K562 (cell line): ENCODE measurements at regions not wholly inside any gene's neighbourhood (a gene's known extent, or its start where the extent isn't known, plus 50 kb on each side); places are given as distances from the start of the nearest gene placed in this dataset.

Source experiments
- ATAC-seq: fragments of 200-7000 bp; cut with Tn5 transposase; 3 replicates; pipeline ENCODE4 v1.9.1; 2020; ENCODE audit warnings: moderate library complexity
- BruUV-seq: library from RNA; stranded (reverse); fragments of 400-500 nt; replicated peaks from 2 replicates; lab custom pipeline; 2021; lab: Mats Ljungman, UMichigan
- CTCF ChIA-PET: fragments of 300-600 bp; formaldehyde crosslinking; extraction: SDS; loops from one replicate; lab custom pipeline; 2021; ENCODE audit warnings: low intra/inter-chr PET ratio; lab: Yijun Ruan, JAX
- POLR2A ChIA-PET: fragments of 300-600, 350-650 bp; sonication (Branson Sonifier 250); formaldehyde crosslinking; extraction: SDS; loops from one replicate; lab custom pipeline; 2021; ENCODE audit warnings: antibody characterized with exemption, inconsistent platforms; lab: Yijun Ruan, JAX
- DNase-seq, 4 experiments: peaks; one replicate each; pipeline versions ENCODE4 v3.0.0 to v3.0.0-alpha.2; 2011 to 2018; ENCODE audit warnings: low spot score in 3 of 4, mixed read lengths in 3 of 4; ENCODE audit errors: extremely low read depth in 1 of 4
- FAIRE-seq: peaks from 2 replicates; lab custom pipeline; 2011; peaks lifted over from hg19 to GRCh38; lab: Jason Lieb, UNC
- H2AFZ ChIP-seq: 2 replicates; pipeline ENCODE4 v1.6.0; 2011; ENCODE audit warnings: low read depth, low read length, control low read depth, inconsistent platforms
- H3K27ac ChIP-seq: fragments of 200-600 bp; 3 replicates; pipeline ENCODE4 v1.8.0; 2011; ENCODE audit warnings: low read depth, mild to moderate bottlenecking, control low read depth, inconsistent platforms, low read length, moderate library complexity, mixed read lengths; ENCODE audit errors: extremely low read depth
- H3K27me3 ChIP-seq, 2 experiments: fragments of 300-600 bp in 1 of 2; 2 replicates in 1 of 2; 3 replicates in 1 of 2; pipeline versions ENCODE4 v1.6.0 to v1.8.0; 2011; ENCODE audit warnings: inconsistent platforms in 2 of 2, low read length in 2 of 2, mild to moderate bottlenecking in 1 of 2, mixed read lengths in 1 of 2, moderate library complexity in 1 of 2; ENCODE audit not compliant: control insufficient read depth in 2 of 2, insufficient read depth in 2 of 2
- H3K36me3 ChIP-seq: fragments of 300-600 bp; 3 replicates; pipeline ENCODE4 v1.8.0; 2011; ENCODE audit warnings: mild to moderate bottlenecking, low read length, inconsistent platforms; ENCODE audit not compliant: control insufficient read depth, insufficient read depth
- H3K4me1 ChIP-seq, 2 experiments: fragments of 200-600 bp in 1 of 2; replicated peaks in 1 of 2; 2 replicates in 1 of 2; 3 replicates in 1 of 2; pipeline versions ENCODE4 v1.5.1 to v1.8.0; 2011; ENCODE audit warnings: inconsistent platforms in 2 of 2, low read length in 2 of 2, mild to moderate bottlenecking in 1 of 2, mixed read lengths in 1 of 2, moderate library complexity in 1 of 2; ENCODE audit not compliant: control insufficient read depth in 2 of 2, insufficient read depth in 2 of 2
- H3K4me2 ChIP-seq: 2 replicates; pipeline ENCODE4 v1.6.1; 2011; ENCODE audit warnings: low read length, control low read depth, inconsistent platforms, mixed read lengths; ENCODE audit not compliant: insufficient read depth
- H3K4me3 ChIP-seq: fragments of 200-600 bp; sonication (generic), shearing (Covaris generic); 2 replicates; pipeline ENCODE4 v1.5.1; 2016; ENCODE audit warnings: control low read depth, inconsistent platforms
- H3K79me2 ChIP-seq: fragments of 200-600 bp; 3 replicates; pipeline ENCODE4 v1.8.0; 2011; ENCODE audit warnings: low read length, inconsistent platforms; ENCODE audit not compliant: control insufficient read depth, insufficient read depth
- H3K9ac ChIP-seq, 2 experiments: 2 replicates each; pipeline versions ENCODE4 v1.6.0 to v1.6.1; 2011; ENCODE audit warnings: low read depth in 2 of 2, low read length in 2 of 2, control low read depth in 1 of 2, inconsistent platforms in 1 of 2, mild to moderate bottlenecking in 1 of 2, mixed read lengths in 1 of 2; ENCODE audit not compliant: insufficient read depth in 1 of 2
- H3K9me1 ChIP-seq: one replicate; pipeline ENCODE4 v1.6.0; 2011; ENCODE audit warnings: inconsistent platforms, mild to moderate bottlenecking, low read length, moderate library complexity; ENCODE audit not compliant: control insufficient read depth, insufficient read depth
- H3K9me3 ChIP-seq: replicated peaks from 2 replicates; pipeline ENCODE4 v1.5.1; 2011; ENCODE audit warnings: low read depth, low read length, inconsistent platforms; ENCODE audit not compliant: control insufficient read depth, insufficient read depth
- H4K20me1 ChIP-seq: replicated peaks from 2 replicates; pipeline ENCODE4 v1.6.1; 2011; ENCODE audit warnings: low read length, inconsistent platforms, mixed read lengths; ENCODE audit not compliant: control insufficient read depth, insufficient read depth
- CREB1 ChIP-seq, 2 experiments: sonication (generic) in 1 of 2; formaldehyde crosslinking in 1 of 2; IDR thresholded peaks; 2 replicates each; pipeline versions ENCODE4 v1.6.1 to v1.8.0; 2012 to 2022; ENCODE audit warnings: inconsistent platforms in 1 of 2, mild to moderate bottlenecking in 1 of 2, missing genetic modification reagents in 1 of 2, moderate library complexity in 1 of 2
- FOXA1 ChIP-seq: fragments of 450-650 bp; IDR thresholded peaks from 2 replicates; pipeline ENCODE4 v1.6.1; 2016; ENCODE audit warnings: mild to moderate bottlenecking, borderline replicate concordance
- KDM4B ChIP-seq, 2 experiments: fragments of 450-650 bp in 1 of 2; sonication (generic) in 1 of 2; IDR thresholded peaks; 2 replicates each; pipeline ENCODE4 v1.6.1; 2016 to 2017; ENCODE audit warnings: borderline replicate concordance in 2 of 2, antibody characterized with exemption in 1 of 2, low read depth in 1 of 2, mild to moderate bottlenecking in 1 of 2
- MTA1 ChIP-seq: fragments of 450-650 bp; IDR thresholded peaks from 2 replicates; pipeline ENCODE4 v1.6.1; 2017; ENCODE audit warnings: borderline replicate concordance
- SAFB ChIP-seq: fragments of 200-400 bp; formaldehyde crosslinking; IDR thresholded peaks from 2 replicates; pipeline ENCODE4 v1.6.1; 2017; ENCODE audit warnings: low read depth, low read length, borderline replicate concordance
- ZNF75A ChIP-seq: fragments of 450-650 bp; formaldehyde crosslinking; IDR thresholded peaks from 2 replicates; pipeline ENCODE4 v1.4.0; 2020; ENCODE audit warnings: mild to moderate bottlenecking
- WGBS: fragments of 100-300 bp; shearing (Covaris generic); methylation state at CpG from one replicate; pipeline ENCODE4 v1.1.6; 2016; ENCODE audit warnings: low coverage, mixed read lengths; ENCODE audit not compliant: insufficient coverage; ENCODE audit errors: missing lambda C conversion rate; 5-methylcytosine and 5-hydroxymethylcytosine counted together
- in situ Hi-C: fragments of 300-500 bp; cut with MboI; formaldehyde crosslinking; loops from 4 replicates; pipeline ENCODE4 v1.15.0; 2018; ENCODE audit warnings: inconsistent platforms, mixed read lengths
- intact Hi-C: fragments of 100-400 bp; cut with micrococcal nuclease; formaldehyde crosslinking; loops from 2 replicates; pipeline ENCODE4 v1.14.2; 2022

- no peak for TF ChIP-seq MTA1
These were observed 510.4 kb downstream of the PCDH7 start (continued) for GRCh38 chr4:31230594-31230993.

GRCh38 chr4:31234494-31234893 lies 514.3 kb downstream of the PCDH7 start:
- Histone ChIP-seq H3K9me3 (no peaks in the 10 kb centered on the region), H3K4me2 (no peak overlapping the region), H4K20me1 (no peaks in the 10 kb centered on the region), H3K9ac (no peak overlapping the region), H2AFZ (no peak overlapping the region), H3K4me1 (no peaks in the 10 kb centered on the region), H3K27ac (no peak overlapping the region), H3K36me3 (no peaks in the 10 kb centered on the region), H3K9me1 (no peaks in the 10 kb centered on the region), H3K79me2 (no peaks in the 10 kb centered on the region), H3K27me3 (no peaks in the 10 kb centered on the region), H3K4me3 (no peak overlapping the region)
- CTCF ChIA-PET = no interaction called here
- TF ChIP-seq ZNF75A (CRISPR knock-in tag) = no peak
- no peak for TF ChIP-seq CREB1 (IDR thresholded peaks at IDR 0.05)
- TF ChIP-seq CREB1 (CRISPR knock-in tag; IDR thresholded peaks at IDR 0.05) = no peak
- TF ChIP-seq FOXA1 = no peak
- no peak for TF ChIP-seq SAFB
- no peak for TF ChIP-seq KDM4B (IDR thresholded peaks at IDR 0.05; ENCODE audit: borderline replicate concordance in 2 of 2, low read depth in 1 of 2)
- POLR2A ChIA-PET = no interaction called here
- no TSS peak for BruUV-seq
- in situ Hi-C loops (no loop called here), intact Hi-C loops (no loop called here)
- 5% methylated on average over 2 of the region's 2 CpGs for WGBS
- DNase-seq = no peak
- no peak for FAIRE-seq
- no peak for ATAC-seq
